HepG2 (cell line): ENCODE measurements at regions not wholly inside any gene's neighbourhood (a gene's known extent, or its start where the extent isn't known, plus 50 kb on each side); places are given as distances from the start of the nearest gene placed in this dataset.

Source experiments
- CBFB ChIP-seq: sonication (generic); formaldehyde crosslinking; IDR thresholded peaks from 2 replicates; pipeline ENCODE4 v1.4.0; 2020; ENCODE audit warnings: missing genetic modification reagents
- FOSL2 ChIP-seq: sonication (generic); formaldehyde crosslinking; IDR thresholded peaks from 2 replicates; pipeline ENCODE4 v1.4.0; 2020; ENCODE audit warnings: missing genetic modification reagents
- GATAD2A ChIP-seq: IDR thresholded peaks from 2 replicates; pipeline ENCODE4 v1.6.1; 2016
- GFI1 ChIP-seq: sonication (generic); formaldehyde crosslinking; IDR thresholded peaks from 2 replicates; pipeline ENCODE4 v1.5.0; 2020; ENCODE audit warnings: missing genetic modification reagents, mild to moderate bottlenecking, borderline replicate concordance
- HOXD1 ChIP-seq: sonication (generic); formaldehyde crosslinking; IDR thresholded peaks from 2 replicates; pipeline ENCODE4 v1.5.0; 2020; ENCODE audit warnings: missing genetic modification reagents
- KDM2A ChIP-seq: sonication (generic); formaldehyde crosslinking; IDR thresholded peaks from 2 replicates; pipeline ENCODE4 v1.4.0; 2020; ENCODE audit warnings: low read depth, missing genetic modification reagents, borderline replicate concordance
- KLF6 ChIP-seq: IDR thresholded peaks from 2 replicates; pipeline ENCODE4 v1.8.0; 2016; ENCODE audit warnings: missing biosample characterization, missing genetic modification reagents
- MEF2D ChIP-seq: sonication (generic); formaldehyde crosslinking; IDR thresholded peaks from 2 replicates; pipeline ENCODE4 v1.5.1; 2020; ENCODE audit warnings: mild to moderate bottlenecking, missing genetic modification reagents
- NCOA2 ChIP-seq: sonication (generic); formaldehyde crosslinking; IDR thresholded peaks from 2 replicates; pipeline ENCODE4 v1.8.0; 2022; ENCODE audit warnings: inconsistent platforms
- PAX8 ChIP-seq: sonication (generic); formaldehyde crosslinking; IDR thresholded peaks from 2 replicates; pipeline ENCODE4 v1.8.0; 2022; ENCODE audit warnings: mild to moderate bottlenecking, missing genetic modification reagents, borderline replicate concordance
- PHB2 ChIP-seq: fragments of 450-650 bp; IDR thresholded peaks from 2 replicates; pipeline ENCODE4 v1.6.1; 2018; ENCODE audit not compliant: partially characterized antibody
- TARDBP ChIP-seq: sonication (generic); formaldehyde crosslinking; IDR thresholded peaks from 2 replicates; pipeline ENCODE4 v1.8.0; 2022; ENCODE audit warnings: mild to moderate bottlenecking, missing genetic modification reagents
- THAP11 ChIP-seq: IDR thresholded peaks from 2 replicates; pipeline ENCODE4 v1.6.1; 2016; ENCODE audit warnings: missing biosample characterization, missing genetic modification reagents
- THYN1 ChIP-seq: sonication (generic); formaldehyde crosslinking; IDR thresholded peaks from 2 replicates; pipeline ENCODE4 v1.8.1; 2023; ENCODE audit warnings: low read depth, mild to moderate bottlenecking, moderate library complexity, missing genetic modification reagents, borderline replicate concordance
- YEATS2 ChIP-seq: sonication (generic); formaldehyde crosslinking; IDR thresholded peaks from 2 replicates; pipeline ENCODE4 v1.4.0; 2020; ENCODE audit warnings: missing genetic modification reagents, borderline replicate concordance
- ZBTB21 ChIP-seq: sonication (generic); formaldehyde crosslinking; IDR thresholded peaks from 2 replicates; pipeline ENCODE4 v1.4.0; 2020; ENCODE audit warnings: missing genetic modification reagents
- ZBTB8A ChIP-seq: sonication (generic); formaldehyde crosslinking; IDR thresholded peaks from 2 replicates; pipeline ENCODE4 v1.4.0; 2020; ENCODE audit warnings: mild to moderate bottlenecking, low read depth, missing genetic modification reagents, borderline replicate concordance
- ZNF569 ChIP-seq: sonication (generic); formaldehyde crosslinking; IDR thresholded peaks from 2 replicates; pipeline ENCODE4 v1.5.0; 2020; ENCODE audit warnings: mild to moderate bottlenecking, missing genetic modification reagents, moderate library complexity, borderline replicate concordance
- TF ChIP-seq, protein P1 (sequence below): sonication (generic); formaldehyde crosslinking; IDR thresholded peaks from 2 replicates; pipeline ENCODE4 v1.9.0; 2021; ENCODE audit warnings: missing genetic modification reagents, borderline replicate concordance
- TF ChIP-seq, protein P2 (sequence below): sonication (generic); formaldehyde crosslinking; IDR thresholded peaks from 2 replicates; pipeline ENCODE4 v1.5.0; 2020; ENCODE audit warnings: mild to moderate bottlenecking, low read depth, missing genetic modification reagents, borderline replicate concordance
- TF ChIP-seq, protein P3 (sequence below): sonication (generic); formaldehyde crosslinking; IDR thresholded peaks from 2 replicates; pipeline ENCODE4 v1.4.0; 2020; ENCODE audit warnings: missing genetic modification reagents
- TF ChIP-seq, protein P4 (sequence below): sonication (generic); formaldehyde crosslinking; conservative IDR thresholded peaks from 2 replicates; pipeline ENCODE4 v1.4.0; 2020; ENCODE audit warnings: missing genetic modification reagents
- TF ChIP-seq, protein P5 (sequence below): IDR thresholded peaks from 2 replicates; pipeline ENCODE4 v1.6.1; 2018; ENCODE audit warnings: missing genetic modification reagents

DNA sequence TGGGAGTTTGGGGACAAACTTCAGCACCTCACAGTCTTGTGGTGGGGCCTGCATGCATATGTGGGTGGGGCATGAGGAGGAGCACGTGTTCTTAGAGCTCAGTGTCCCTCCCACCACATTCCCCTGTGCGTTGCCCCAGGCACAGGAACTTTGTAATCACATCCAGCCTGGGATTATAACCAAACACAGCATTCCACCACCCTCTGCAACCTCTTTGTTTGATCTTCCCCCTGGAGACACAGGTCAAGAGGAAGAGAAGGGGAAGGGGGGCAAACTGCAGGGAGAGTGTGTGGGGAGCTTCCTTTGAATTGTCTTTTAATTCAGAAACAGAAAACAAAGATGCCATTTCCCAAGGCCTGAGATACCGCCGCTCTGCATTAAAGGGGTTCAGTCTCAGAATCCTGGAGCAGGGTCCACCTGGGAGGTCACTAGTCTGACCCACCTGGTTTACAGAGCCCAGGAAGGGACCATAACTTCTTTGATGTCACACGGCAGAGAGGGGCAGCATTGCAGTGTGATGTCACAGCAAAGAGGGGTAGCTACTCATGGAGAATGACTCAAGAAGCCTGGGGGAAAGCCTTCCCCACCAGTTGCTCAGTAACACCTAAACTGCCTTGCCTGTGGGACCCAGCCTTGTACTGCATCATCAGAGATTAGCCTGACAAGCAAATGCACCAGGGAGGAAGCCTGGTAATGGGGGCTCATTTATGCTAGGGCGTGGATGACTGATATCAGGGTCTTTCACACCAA is 106.3 kb upstream of the RNU6-1 start (continued):
- TF ChIP-seq, protein P1, sequence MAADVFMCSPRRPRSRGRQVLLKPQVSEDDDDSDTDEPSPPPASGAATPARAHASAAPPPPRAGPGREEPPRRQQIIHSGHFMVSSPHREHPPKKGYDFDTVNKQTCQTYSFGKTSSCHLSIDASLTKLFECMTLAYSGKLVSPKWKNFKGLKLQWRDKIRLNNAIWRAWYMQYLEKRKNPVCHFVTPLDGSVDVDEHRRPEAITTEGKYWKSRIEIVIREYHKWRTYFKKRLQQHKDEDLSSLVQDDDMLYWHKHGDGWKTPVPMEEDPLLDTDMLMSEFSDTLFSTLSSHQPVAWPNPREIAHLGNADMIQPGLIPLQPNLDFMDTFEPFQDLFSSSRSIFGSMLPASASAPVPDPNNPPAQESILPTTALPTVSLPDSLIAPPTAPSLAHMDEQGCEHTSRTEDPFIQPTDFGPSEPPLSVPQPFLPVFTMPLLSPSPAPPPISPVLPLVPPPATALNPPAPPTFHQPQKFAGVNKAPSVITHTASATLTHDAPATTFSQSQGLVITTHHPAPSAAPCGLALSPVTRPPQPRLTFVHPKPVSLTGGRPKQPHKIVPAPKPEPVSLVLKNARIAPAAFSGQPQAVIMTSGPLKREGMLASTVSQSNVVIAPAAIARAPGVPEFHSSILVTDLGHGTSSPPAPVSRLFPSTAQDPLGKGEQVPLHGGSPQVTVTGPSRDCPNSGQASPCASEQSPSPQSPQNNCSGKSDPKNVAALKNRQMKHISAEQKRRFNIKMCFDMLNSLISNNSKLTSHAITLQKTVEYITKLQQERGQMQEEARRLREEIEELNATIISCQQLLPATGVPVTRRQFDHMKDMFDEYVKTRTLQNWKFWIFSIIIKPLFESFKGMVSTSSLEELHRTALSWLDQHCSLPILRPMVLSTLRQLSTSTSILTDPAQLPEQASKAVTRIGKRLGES, result no peak
- peak; percentile 77 for TF ChIP-seq GFI1 (CRISPR knock-in tag)
- TF ChIP-seq CBFB (CRISPR knock-in tag), result no peak
- TF ChIP-seq ZBTB21 (CRISPR knock-in tag), result peak; percentile 95
- peak; percentile 69 for TF ChIP-seq THAP11 (CRISPR knock-in tag)
- peak; percentile 88 for TF ChIP-seq NCOA2 (CRISPR knock-in tag)
- no peak for TF ChIP-seq ZNF569
- no peak for TF ChIP-seq HOXD1 (CRISPR knock-in tag)
- TF ChIP-seq MEF2D, result peak; percentile 88
- TF ChIP-seq KLF6 (CRISPR knock-in tag), result no peak; the same call in 1 of the 2 replicates
- no peak for TF ChIP-seq PAX8
- TF ChIP-seq, protein P2, sequence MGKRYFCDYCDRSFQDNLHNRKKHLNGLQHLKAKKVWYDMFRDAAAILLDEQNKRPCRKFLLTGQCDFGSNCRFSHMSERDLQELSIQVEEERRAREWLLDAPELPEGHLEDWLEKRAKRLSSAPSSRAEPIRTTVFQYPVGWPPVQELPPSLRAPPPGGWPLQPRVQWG (CRISPR knock-in tag), result no peak
- TF ChIP-seq PHB2, result no peak
- TF ChIP-seq THYN1 (CRISPR knock-in tag), result no peak
- peak; percentile 78; the same call in 1 of the 2 replicates for TF ChIP-seq TARDBP (CRISPR knock-in tag)
- TF ChIP-seq, protein P3, sequence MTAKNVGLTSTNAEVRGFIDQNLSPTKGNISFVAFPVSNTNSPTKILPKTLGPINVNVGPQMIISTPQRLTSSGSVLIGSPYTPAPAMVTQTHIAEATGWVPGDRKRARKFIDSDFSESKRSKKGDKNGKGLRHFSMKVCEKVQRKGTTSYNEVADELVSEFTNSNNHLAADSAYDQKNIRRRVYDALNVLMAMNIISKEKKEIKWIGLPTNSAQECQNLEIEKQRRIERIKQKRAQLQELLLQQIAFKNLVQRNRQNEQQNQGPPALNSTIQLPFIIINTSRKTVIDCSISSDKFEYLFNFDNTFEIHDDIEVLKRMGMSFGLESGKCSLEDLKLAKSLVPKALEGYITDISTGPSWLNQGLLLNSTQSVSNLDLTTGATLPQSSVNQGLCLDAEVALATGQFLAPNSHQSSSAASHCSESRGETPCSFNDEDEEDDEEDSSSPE (CRISPR knock-in tag), result no peak
- no peak for TF ChIP-seq ZBTB8A (CRISPR knock-in tag)
- TF ChIP-seq, protein P4, sequence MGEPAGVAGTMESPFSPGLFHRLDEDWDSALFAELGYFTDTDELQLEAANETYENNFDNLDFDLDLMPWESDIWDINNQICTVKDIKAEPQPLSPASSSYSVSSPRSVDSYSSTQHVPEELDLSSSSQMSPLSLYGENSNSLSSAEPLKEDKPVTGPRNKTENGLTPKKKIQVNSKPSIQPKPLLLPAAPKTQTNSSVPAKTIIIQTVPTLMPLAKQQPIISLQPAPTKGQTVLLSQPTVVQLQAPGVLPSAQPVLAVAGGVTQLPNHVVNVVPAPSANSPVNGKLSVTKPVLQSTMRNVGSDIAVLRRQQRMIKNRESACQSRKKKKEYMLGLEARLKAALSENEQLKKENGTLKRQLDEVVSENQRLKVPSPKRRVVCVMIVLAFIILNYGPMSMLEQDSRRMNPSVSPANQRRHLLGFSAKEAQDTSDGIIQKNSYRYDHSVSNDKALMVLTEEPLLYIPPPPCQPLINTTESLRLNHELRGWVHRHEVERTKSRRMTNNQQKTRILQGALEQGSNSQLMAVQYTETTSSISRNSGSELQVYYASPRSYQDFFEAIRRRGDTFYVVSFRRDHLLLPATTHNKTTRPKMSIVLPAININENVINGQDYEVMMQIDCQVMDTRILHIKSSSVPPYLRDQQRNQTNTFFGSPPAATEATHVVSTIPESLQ (CRISPR knock-in tag), result no peak
- peak; percentile 12; the same call in 1 of the 2 replicates for TF ChIP-seq FOSL2 (CRISPR knock-in tag)
- peak; percentile 20 for TF ChIP-seq YEATS2 (CRISPR knock-in tag)
- peak; percentile 84 for TF ChIP-seq GATAD2A (CRISPR knock-in tag)
- TF ChIP-seq KDM2A (CRISPR knock-in tag), result no peak
- TF ChIP-seq, protein P5, sequence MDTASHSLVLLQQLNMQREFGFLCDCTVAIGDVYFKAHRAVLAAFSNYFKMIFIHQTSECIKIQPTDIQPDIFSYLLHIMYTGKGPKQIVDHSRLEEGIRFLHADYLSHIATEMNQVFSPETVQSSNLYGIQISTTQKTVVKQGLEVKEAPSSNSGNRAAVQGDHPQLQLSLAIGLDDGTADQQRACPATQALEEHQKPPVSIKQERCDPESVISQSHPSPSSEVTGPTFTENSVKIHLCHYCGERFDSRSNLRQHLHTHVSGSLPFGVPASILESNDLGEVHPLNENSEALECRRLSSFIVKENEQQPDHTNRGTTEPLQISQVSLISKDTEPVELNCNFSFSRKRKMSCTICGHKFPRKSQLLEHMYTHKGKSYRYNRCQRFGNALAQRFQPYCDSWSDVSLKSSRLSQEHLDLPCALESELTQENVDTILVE (CRISPR knock-in tag), result no peak; the same call in 1 of the 2 replicates
